ENCODE measurements at regions not wholly inside any gene's neighbourhood (a gene's known extent, or its start where the extent isn't known, plus 50 kb on each side); places are given as distances from the start of the nearest gene placed in this dataset.
"Not testable (repeated sequence)": the region's sequence is repeated elsewhere in the genome, so short reads cannot be mapped to it uniquely, and the experiment has no call there.

- no peaks in the 10 kb centered on the region for H3K9me3 Mint-ChIP-seq (ENCODE audit: unreplicated experiment)
- no peak overlapping the region for H3K27ac Mint-ChIP-seq (ENCODE audit: unreplicated experiment)
- H3K27me3 Mint-ChIP-seq (ENCODE audit: unreplicated experiment): peaks cover 35% of the 10 kb centered on the region
- H3K4me1 Mint-ChIP-seq (ENCODE audit: unreplicated experiment): no peaks in the 10 kb centered on the region
- no peak for TF ChIP-seq CTCF (IDR thresholded peaks at IDR 0.05)
- DNase-seq (ENCODE audit: extremely low spot score, unreplicated experiment): no peak
- H3K36me3 Mint-ChIP-seq (ENCODE audit: unreplicated experiment): no peaks in the 10 kb centered on the region
- no peak overlapping the region for H3K4me3 Mint-ChIP-seq (ENCODE audit: unreplicated experiment)
These were observed 341.5 kb upstream of the TMEFF2 start for GRCh38 chr2:192535956-192536921.

- Mint-ChIP-seq H3K4me3 (ENCODE audit: unreplicated experiment) (no peak overlapping the region), H3K9me3 (ENCODE audit: unreplicated experiment) (no peaks in the 10 kb centered on the region), H3K4me1 (ENCODE audit: unreplicated experiment) (no peaks in the 10 kb centered on the region), H3K27ac (ENCODE audit: unreplicated experiment) (no peak overlapping the region), H3K36me3 (ENCODE audit: unreplicated experiment) (no peaks in the 10 kb centered on the region), H3K27me3 (ENCODE audit: unreplicated experiment) (peaks cover 23% of the 10 kb centered on the region)
- no peak for TF ChIP-seq CTCF (IDR thresholded peaks at IDR 0.05)
- DNase-seq (ENCODE audit: extremely low spot score, unreplicated experiment): no peak
These were observed 339.3 kb upstream of the TMEFF2 start for GRCh38 chr2:192534072-192534471.

GRCh38 chr2:192524642-192525251 is 330.0 kb upstream of the TMEFF2 start:
- not testable (repeated sequence) for DNase-seq (ENCODE audit: extremely low spot score, unreplicated experiment); H3K4me1 Mint-ChIP-seq (ENCODE audit: unreplicated experiment); H3K27ac Mint-ChIP-seq (ENCODE audit: unreplicated experiment); H3K36me3 Mint-ChIP-seq (ENCODE audit: unreplicated experiment); H3K4me3 Mint-ChIP-seq (ENCODE audit: unreplicated experiment)
- peaks cover 12% of the 10 kb centered on the region for H3K9me3 Mint-ChIP-seq (ENCODE audit: unreplicated experiment)
- peaks cover 39% of the 10 kb centered on the region for H3K27me3 Mint-ChIP-seq (ENCODE audit: unreplicated experiment)

GRCh38 chr2:192524214-192524613 is 329.5 kb upstream of the TMEFF2 start:
- not testable (repeated sequence) for H3K36me3 Mint-ChIP-seq (ENCODE audit: unreplicated experiment); DNase-seq (ENCODE audit: extremely low spot score, unreplicated experiment); H3K4me1 Mint-ChIP-seq (ENCODE audit: unreplicated experiment); H3K4me3 Mint-ChIP-seq (ENCODE audit: unreplicated experiment); H3K27ac Mint-ChIP-seq (ENCODE audit: unreplicated experiment)
- H3K27me3 Mint-ChIP-seq (ENCODE audit: unreplicated experiment): peaks cover 39% of the 10 kb centered on the region
- peaks cover 12% of the 10 kb centered on the region for H3K9me3 Mint-ChIP-seq (ENCODE audit: unreplicated experiment)

GRCh38 chr2:192515937-192516336 is 321.2 kb upstream of the TMEFF2 start:
- Mint-ChIP-seq H3K27ac (ENCODE audit: unreplicated experiment) (no peak overlapping the region), H3K4me3 (ENCODE audit: unreplicated experiment) (no peak overlapping the region), H3K36me3 (ENCODE audit: unreplicated experiment) (no peaks in the 10 kb centered on the region), H3K9me3 (ENCODE audit: unreplicated experiment) (no peaks in the 10 kb centered on the region), H3K27me3 (ENCODE audit: unreplicated experiment) (peaks cover 8% of the 10 kb centered on the region), H3K4me1 (ENCODE audit: unreplicated experiment) (no peaks in the 10 kb centered on the region)
- no peak for DNase-seq (ENCODE audit: extremely low spot score, unreplicated experiment)
- TF ChIP-seq CTCF (IDR thresholded peaks at IDR 0.05): no peak

- no peak for TF ChIP-seq CTCF (IDR thresholded peaks at IDR 0.05)
- DNase-seq (ENCODE audit: extremely low spot score, unreplicated experiment): no peak
- Mint-ChIP-seq H3K4me1 (ENCODE audit: unreplicated experiment) (no peaks in the 10 kb centered on the region), H3K9me3 (ENCODE audit: unreplicated experiment) (no peaks in the 10 kb centered on the region), H3K36me3 (ENCODE audit: unreplicated experiment) (no peaks in the 10 kb centered on the region), H3K27me3 (ENCODE audit: unreplicated experiment) (no peaks in the 10 kb centered on the region), H3K4me3 (ENCODE audit: unreplicated experiment) (no peak overlapping the region), H3K27ac (ENCODE audit: unreplicated experiment) (no peak overlapping the region)
These were observed 318.8 kb upstream of the TMEFF2 start for GRCh38 chr2:192513575-192513974.

- DNase-seq (ENCODE audit: extremely low spot score, unreplicated experiment); H3K9me3 Mint-ChIP-seq (ENCODE audit: unreplicated experiment); H3K4me3 Mint-ChIP-seq (ENCODE audit: unreplicated experiment); H3K27me3 Mint-ChIP-seq (ENCODE audit: unreplicated experiment); H3K4me1 Mint-ChIP-seq (ENCODE audit: unreplicated experiment); H3K27ac Mint-ChIP-seq (ENCODE audit: unreplicated experiment); H3K36me3 Mint-ChIP-seq (ENCODE audit: unreplicated experiment): not testable (repeated sequence)
These were observed 313.2 kb upstream of the TMEFF2 start for GRCh38 chr2:192507836-192508450.

Data from osteocyte (in vitro differentiated cells).